ENCODE measurements at regions not wholly inside any gene's neighbourhood (a gene's known extent, or its start where the extent isn't known, plus 50 kb on each side); places are given as distances from the start of the nearest gene placed in this dataset.
A peak's percentile ranks its signal among the peaks of the same experiment; 100 is the strongest.

GRCh38 chr3:5800965-5801364 lies 613.5 kb downstream of the EDEM1 start:
- H3K36me3 Mint-ChIP-seq (ENCODE audit: low read depth), result no peaks in the 10 kb centered on the region
- no peak overlapping the region for H3K4me3 Mint-ChIP-seq
- no peaks in the 10 kb centered on the region for H3K4me1 Mint-ChIP-seq
- TF ChIP-seq CTCF (IDR thresholded peaks at IDR 0.05; ENCODE audit: unreplicated experiment in 3 of 3), result no peak
- no peaks in the 10 kb centered on the region for H3K27me3 Mint-ChIP-seq (ENCODE audit: low read depth)
- peaks cover 3% of the 10 kb centered on the region for H3K9me3 Mint-ChIP-seq
- H3K27ac Mint-ChIP-seq, result no peak overlapping the region

- H3K4me3 Mint-ChIP-seq, result no peak overlapping the region
- TF ChIP-seq CTCF (IDR thresholded peaks at IDR 0.05; ENCODE audit: unreplicated experiment in 3 of 3), result peak in 2 of 3 experiments; percentile 28 to 45
- peaks cover 16% of the 10 kb centered on the region for H3K4me1 Mint-ChIP-seq
- no peak overlapping the region for H3K27ac Mint-ChIP-seq
- H3K9me3 Mint-ChIP-seq, result no peaks in the 10 kb centered on the region
- H3K36me3 Mint-ChIP-seq (ENCODE audit: low read depth), result no peaks in the 10 kb centered on the region
- no peaks in the 10 kb centered on the region for H3K27me3 Mint-ChIP-seq (ENCODE audit: low read depth)
These were observed 618.7 kb downstream of the EDEM1 start for GRCh38 chr3:5806192-5806591.

DNA sequence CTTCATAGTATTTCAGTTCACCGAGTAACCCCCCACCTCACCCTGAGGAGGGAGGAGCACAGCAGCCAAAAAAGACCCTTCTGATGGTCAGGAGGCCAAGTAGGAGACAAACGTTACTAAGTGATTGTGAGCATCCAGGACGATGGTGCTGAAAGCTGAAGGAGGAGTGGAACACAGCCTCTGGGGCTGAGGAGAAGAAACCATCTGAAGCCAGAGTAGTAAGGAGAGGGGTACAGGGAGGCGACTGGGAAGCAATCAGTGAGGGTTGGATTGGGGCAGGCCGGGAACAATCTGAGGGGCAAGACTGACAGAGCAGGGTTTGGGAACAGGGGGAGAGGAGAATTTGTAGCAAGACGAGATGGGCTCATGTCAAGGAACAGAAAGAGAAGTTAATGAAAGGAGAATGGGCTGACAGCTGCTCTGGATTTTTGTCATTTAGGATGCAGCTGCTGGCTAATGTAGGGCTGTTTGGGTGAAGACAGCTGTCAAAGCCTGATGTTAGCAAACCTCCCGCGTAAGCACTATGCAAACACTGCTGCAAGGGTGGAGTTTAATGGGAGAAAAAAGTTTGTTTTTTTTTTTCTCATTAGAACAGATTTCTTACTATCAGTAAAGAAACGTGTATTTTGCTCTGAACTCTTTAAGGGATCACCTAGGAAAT lies 622.2 kb downstream of the EDEM1 start:
- peak overlapping the region in 2 of 3 experiments; percentile 22 to 64 for H3K27ac Mint-ChIP-seq
- no peaks in the 10 kb centered on the region for H3K9me3 Mint-ChIP-seq
- H3K27me3 Mint-ChIP-seq (ENCODE audit: low read depth), result no peaks in the 10 kb centered on the region
- TF ChIP-seq CTCF (IDR thresholded peaks at IDR 0.05; ENCODE audit: unreplicated experiment in 3 of 3), result no peak
- H3K4me3 Mint-ChIP-seq, result peak overlapping the region in 1 of 3 experiments; percentile 3
- H3K36me3 Mint-ChIP-seq (ENCODE audit: low read depth), result no peaks in the 10 kb centered on the region
- peaks cover 24% of the 10 kb centered on the region for H3K4me1 Mint-ChIP-seq

DNA sequence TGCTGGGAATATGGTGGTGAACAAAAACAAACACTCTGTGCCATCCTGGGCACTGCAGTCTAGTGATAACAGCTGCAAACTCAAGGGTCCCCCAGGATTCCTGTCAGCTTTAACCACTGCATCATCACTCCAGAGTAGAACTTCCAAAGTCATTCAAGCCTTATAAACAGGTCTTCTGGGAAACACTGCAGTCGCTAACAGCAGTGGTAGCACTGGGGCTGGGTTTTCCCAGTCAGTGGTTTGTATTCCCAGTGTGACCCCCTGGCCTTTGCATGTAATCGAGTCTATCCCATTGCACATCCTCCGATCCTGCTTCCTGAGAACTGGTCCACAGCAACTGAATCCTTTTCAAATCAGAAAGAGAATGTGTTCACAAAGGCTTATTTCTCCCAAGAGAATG lies 623.5 kb downstream of the EDEM1 start:
- Mint-ChIP-seq H3K36me3 (ENCODE audit: low read depth) (no peaks in the 10 kb centered on the region), H3K4me3 (no peak overlapping the region), H3K9me3 (no peaks in the 10 kb centered on the region), H3K27me3 (ENCODE audit: low read depth) (no peaks in the 10 kb centered on the region), H3K4me1 (peaks cover 24% of the 10 kb centered on the region), H3K27ac (no peak overlapping the region)
- TF ChIP-seq CTCF (IDR thresholded peaks at IDR 0.05; ENCODE audit: unreplicated experiment in 3 of 3), result no peak

DNA sequence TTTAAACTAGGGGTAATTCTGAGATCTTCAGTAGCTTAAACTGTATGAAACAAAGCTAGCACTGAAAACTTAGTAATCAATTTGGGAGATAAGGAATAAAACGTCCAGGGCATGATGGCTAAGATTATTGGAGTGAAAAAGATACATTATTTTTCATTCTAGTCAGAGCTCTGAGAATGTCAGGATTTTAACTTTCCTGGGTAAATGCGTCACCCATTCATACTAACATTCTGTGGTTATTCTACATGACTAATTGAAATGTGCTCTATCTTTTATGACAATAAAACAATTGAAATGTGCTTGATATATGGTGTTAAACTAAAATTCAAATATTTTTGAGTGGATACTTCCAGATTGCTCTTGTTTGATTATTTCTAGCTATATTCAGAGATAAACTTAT lies 626.0 kb downstream of the EDEM1 start:
- H3K9me3 Mint-ChIP-seq, result no peaks in the 10 kb centered on the region
- no peaks in the 10 kb centered on the region for H3K27me3 Mint-ChIP-seq (ENCODE audit: low read depth)
- H3K27ac Mint-ChIP-seq, result no peak overlapping the region
- TF ChIP-seq CTCF (IDR thresholded peaks at IDR 0.05; ENCODE audit: unreplicated experiment in 3 of 3), result no peak
- no peak overlapping the region for H3K4me3 Mint-ChIP-seq
- H3K36me3 Mint-ChIP-seq (ENCODE audit: low read depth), result no peaks in the 10 kb centered on the region
- H3K4me1 Mint-ChIP-seq, result peaks cover 24% of the 10 kb centered on the region

GRCh38 chr3:5822843-5823242 lies 635.3 kb downstream of the EDEM1 start:
- H3K36me3 Mint-ChIP-seq (ENCODE audit: low read depth), result no peaks in the 10 kb centered on the region
- H3K4me1 Mint-ChIP-seq, result no peaks in the 10 kb centered on the region
- no peak overlapping the region for H3K27ac Mint-ChIP-seq
- TF ChIP-seq CTCF (IDR thresholded peaks at IDR 0.05; ENCODE audit: unreplicated experiment in 3 of 3), result no peak
- no peaks in the 10 kb centered on the region for H3K27me3 Mint-ChIP-seq (ENCODE audit: low read depth)
- H3K4me3 Mint-ChIP-seq, result no peak overlapping the region
- H3K9me3 Mint-ChIP-seq, result peaks cover 4% of the 10 kb centered on the region
